Left kidney (tissue), 1 donor: ENCODE measurements at regions not wholly inside any gene's neighbourhood (a gene's known extent, or its start where the extent isn't known, plus 50 kb on each side); places are given as distances from the start of the nearest gene placed in this dataset.
"Not testable (repeated sequence)": the region's sequence is repeated elsewhere in the genome, so short reads cannot be mapped to it uniquely, and the experiment has no call there.

Experiments
- DNase-seq: peaks from one replicate; pipeline ENCODE4 v3.0.0-alpha.2; 2013

- no peak for DNase-seq
Observed at GRCh38 chr18:79579807-79580497, 99.7 kb upstream of the CTDP1 start.

GRCh38 chr18:79580498-79581171 lies 99.0 kb upstream of the CTDP1 start:
- no peak for DNase-seq

- no peak for DNase-seq
Observed at GRCh38 chr18:79581406-79581805, 98.2 kb upstream of the CTDP1 start.

DNA sequence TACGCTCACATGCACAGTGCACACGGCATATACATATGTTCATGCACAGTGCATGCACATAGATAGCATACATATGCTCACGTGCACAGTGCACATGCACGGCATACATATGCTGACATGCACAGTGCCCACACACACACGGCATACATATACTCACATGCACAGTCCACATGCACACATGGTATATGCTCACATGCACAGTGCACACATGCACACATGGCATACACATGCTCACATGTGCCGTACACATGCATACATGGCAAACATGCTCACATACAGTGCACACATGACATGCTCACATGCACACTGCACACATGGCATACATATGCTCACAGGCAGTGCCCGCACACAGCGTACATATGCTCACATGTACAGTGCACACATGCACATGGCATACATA lies 97.7 kb upstream of the CTDP1 start:
- no peak for DNase-seq

DNA sequence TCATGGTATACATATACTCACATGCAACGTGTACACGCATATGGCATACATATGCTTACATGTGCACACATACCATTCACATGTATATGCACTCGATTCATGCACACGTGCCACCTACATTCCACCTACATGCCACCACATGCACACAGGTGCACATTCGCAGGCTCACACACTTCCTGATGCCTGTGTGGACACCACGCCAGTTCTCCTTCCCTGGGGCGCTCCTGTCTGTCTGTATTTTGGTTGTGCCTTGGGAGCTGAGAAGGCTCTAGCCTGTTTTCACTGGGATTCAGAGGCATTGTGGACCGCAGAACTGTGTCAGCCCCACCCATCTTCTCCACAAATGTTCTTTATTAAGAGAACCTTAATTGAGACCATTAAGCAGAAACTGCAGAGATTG lies 96.6 kb upstream of the CTDP1 start:
- no peak for DNase-seq

DNA sequence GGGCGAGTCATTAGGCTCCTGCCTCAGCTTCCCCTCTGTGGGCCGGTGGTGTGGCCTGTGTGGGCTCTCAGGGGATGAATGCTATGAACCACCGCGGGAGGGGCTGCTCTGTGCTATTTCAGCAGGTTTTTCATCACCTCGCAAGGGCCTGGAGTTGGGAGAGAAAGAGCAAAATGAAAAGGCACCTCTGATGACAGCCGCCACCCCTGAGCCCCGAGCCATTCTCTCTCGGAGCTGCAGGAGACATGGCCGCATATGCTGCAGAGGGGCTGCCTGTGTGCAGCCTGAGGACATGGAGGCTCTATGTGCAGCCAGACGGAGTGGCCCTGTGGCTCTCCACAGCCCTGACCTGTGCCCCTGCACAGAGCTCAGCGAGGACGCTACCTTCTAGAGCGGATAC lies 96.2 kb upstream of the CTDP1 start:
- no peak for DNase-seq

DNA sequence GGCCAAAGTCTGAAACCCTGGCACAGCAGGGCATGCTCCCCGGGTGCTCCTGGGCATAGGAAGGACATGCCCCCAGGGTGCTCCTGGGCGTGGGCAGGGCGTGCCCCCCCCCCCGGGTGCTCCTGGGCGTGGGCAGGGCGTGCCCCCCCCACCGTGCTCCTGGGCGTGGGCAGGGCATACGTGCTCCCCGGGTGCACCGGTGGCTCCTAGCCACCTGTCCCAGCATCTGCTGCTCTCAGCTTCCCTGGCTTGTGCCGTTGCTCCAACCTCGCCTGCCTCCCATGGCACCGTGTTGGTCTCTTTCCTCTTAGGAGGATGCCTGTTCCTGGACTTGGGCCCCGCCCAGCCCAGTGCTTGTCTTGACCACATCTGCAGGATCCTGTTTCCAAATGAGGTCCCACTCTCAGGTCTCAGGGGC lies 95.6 kb upstream of the CTDP1 start:
- DNase-seq: no peak

- DNase-seq: no peak
Observed at GRCh38 chr18:79584491-79585394, 94.9 kb upstream of the CTDP1 start.

DNA sequence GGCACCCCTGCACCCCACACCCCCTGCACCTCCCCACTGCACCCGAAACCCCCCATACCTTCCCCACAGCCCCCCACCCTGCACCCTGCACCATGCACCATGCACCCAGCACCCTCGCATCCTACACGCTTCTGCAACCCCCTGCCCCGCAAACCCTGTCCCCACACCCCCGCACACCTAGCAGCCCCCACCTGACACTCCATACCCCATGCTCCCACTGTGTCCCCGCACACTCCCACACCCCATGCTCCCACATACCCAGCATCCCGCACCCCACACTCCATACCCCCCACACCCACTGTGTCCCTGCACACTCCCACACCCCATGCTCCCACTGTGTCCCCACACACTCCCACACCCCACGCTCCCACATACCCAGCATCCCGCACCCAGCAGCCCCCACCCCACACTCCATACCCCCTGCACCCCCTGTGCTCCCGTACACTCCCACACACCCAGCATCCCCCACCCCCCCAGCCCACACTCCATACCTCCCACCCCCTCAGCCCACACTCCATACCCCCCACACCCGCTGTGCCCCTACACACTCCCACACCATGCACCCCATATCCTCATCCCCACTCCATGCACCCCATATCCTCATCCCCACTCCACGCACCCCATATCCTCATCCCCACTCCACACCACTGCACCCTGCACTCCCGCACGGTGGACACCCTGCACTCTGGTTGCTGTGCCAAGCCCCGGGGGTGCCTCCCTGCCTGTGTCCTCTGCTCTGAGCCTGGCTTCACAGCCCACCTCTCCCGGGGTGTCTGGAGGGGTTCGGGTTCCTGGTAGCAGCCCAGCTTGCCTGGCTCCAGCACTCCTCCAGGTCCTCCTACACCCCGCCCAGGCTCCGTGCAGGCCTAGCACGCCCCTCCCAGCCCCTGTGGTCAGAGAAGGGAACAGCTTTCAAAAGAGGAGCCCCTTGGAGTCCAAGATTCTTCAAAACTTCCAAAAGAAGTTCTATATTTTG lies 93.9 kb upstream of the CTDP1 start:
- DNase-seq: no peak

- no peak for DNase-seq
Observed at GRCh38 chr18:79586436-79587225, 93.0 kb upstream of the CTDP1 start.

- DNase-seq: no peak
Observed at GRCh38 chr18:79587226-79587741, 92.3 kb upstream of the CTDP1 start.

DNA sequence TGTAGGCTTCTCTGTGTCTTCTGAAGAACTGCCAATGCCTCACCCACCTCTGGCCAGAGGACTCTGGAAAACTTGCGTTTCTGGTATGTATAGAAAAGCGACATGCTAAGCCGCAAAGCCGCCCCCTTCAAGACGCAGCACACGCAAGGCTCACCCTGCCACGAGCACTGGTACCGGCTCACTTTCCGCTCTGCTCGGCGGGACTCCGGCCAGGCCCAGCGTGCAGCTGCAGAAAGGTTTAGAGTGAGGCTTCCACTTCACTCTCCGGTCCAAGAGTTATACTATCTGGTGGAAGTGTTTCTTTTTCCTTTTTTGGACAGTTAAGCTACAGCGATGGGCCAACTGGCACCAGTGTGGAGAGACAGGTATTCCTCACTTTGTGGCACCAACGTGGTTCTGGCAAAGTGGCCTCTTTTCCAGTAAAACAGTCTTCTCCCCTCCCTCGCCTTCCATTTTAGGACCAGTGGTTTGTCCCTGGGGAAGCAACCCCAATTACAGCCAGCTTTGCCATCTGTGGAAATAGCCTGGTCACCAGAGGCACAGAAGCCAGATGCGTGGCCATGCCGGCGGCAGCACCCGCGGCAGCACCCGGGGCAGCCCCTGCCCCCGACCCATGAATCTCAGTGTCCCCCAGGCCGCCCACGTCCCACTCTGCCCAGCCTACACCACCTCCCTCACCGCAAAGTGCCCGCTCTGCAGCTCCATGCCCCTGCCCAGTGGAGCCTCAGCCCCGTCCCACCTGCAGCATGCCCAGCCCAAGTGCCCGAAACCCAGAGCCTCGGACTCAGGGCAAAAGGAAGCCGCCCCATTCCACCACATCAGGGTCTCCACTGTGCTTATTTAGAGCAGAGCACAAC lies 91.6 kb upstream of the CTDP1 start:
- DNase-seq: no peak

DNA sequence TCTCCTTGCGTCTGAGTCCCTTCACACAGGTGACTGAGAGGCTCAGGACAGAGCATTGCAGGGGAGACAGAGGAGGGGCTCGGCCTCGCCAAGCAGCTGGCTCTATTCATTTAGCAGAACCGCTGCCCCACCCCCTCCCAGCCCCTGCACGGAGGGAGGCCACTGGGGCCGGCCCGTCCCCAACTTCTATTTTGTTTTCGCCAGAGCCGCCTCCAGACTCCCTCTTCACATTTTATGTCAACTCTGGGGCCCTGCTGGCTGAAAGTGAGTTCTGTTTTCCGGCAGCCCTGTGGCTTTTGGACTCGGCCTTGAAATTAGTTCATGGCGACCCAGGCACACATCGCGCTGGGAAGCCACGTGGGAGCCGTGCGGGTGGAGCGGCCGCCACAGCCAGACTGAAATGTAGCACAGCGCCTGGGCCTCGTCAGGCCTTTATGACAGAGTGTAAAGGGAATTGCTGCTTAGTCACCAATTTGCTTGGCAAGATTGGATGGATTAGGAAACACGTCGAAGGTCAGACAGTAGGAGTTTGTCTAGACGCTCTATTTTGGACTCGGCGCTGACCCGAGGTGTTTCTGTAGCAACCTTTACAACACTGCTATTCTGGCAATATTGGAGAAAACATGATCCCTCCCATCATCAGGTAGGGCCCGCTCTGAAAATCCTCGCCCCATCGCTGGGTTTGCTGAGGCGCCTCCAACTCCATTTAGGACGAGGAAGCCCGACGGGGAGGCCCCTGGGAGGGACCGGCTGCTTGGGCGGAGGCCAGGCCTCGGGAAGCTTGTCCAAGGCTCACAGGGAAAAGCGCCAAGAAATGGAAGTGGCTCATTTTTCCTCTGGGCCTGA lies 90.7 kb upstream of the CTDP1 start:
- DNase-seq: peak; percentile 73

DNA sequence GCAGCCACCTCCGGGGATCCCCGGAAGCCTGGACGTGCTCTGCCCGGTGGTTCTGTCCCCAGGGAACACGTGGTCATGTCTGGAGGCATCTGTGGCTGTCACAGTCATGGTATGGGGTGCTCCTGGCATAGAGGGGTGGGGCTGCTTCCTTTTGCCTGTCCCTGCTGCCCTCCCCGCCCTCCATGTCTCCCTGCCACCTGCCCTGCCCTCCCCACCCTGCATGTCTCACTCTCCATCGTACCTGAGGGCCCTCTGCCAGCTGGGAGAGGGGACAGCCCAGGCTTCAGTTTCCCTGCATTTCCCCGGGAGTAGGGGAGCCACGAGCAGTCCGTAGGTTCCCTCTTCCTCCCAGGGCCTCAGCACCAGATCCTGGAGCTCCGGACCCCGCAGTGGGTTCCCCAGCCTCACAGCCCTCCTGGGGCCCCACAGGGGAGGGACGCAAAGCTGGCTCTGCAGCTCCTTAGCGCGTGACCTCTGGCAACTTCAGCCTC lies 90.0 kb upstream of the CTDP1 start:
- no peak for DNase-seq

GRCh38 chr18:79590191-79591031 lies 89.2 kb upstream of the CTDP1 start:
- DNase-seq: no peak

GRCh38 chr18:79591032-79591308 lies 88.6 kb upstream of the CTDP1 start:
- no peak for DNase-seq

DNA sequence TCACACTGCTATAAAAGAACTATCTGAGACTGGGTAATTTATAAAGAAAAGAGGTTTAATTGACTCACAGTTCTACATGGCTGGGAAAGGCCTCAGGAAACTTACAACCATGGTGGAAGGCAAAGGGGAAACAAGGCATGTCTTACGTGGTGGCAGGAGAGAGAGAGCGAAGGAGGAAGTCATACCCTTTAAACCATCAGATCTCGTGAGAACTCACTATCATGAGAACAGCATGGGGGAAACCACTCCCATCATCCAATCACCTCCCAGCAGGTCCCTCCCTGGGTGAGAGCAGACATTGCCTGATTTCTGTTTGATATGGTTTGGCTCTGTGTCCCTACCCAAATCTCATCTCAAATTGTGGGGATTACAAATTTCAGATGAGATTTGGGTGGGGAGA lies 86.9 kb upstream of the CTDP1 start:
- not testable (repeated sequence) for DNase-seq

- no peak for DNase-seq
Observed at GRCh38 chr18:79595876-79596374, 83.7 kb upstream of the CTDP1 start.
